GM18870 (cell line): ENCODE measurements at regions not wholly inside any gene's neighbourhood (a gene's known extent, or its start where the extent isn't known, plus 50 kb on each side); places are given as distances from the start of the nearest gene placed in this dataset.
"Not testable (repeated sequence)": the region's sequence is repeated elsewhere in the genome, so short reads cannot be mapped to it uniquely, and the experiment has no call there.

Source experiments
- ATAC-seq: cut with Tn5 transposase; IDR thresholded peaks from one replicate; pipeline ENCODE4 v1.9.1; 2021; ENCODE audit warnings: moderate library complexity; ENCODE audit not compliant: unreplicated experiment

DNA sequence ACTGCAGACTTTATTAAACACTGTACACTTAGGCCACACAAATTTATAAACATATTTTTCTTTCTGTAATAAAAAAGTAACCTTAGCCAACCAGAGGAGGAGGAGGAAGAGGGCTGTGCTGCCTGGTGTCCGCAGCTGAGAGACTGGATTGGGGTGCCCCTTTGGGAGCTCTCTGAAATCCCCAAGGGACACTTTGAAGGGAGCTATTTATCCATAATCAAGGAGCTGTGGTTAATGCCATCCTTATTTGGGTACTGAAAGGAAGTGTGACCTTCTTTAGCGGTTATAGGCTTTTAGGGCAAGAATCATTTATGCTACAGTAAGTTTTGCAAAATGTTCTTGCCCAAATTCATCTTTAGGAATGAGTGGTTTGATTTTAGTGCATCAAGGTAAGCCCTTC is 125.8 kb downstream of the RASSF10 start:
- no peak for ATAC-seq

DNA sequence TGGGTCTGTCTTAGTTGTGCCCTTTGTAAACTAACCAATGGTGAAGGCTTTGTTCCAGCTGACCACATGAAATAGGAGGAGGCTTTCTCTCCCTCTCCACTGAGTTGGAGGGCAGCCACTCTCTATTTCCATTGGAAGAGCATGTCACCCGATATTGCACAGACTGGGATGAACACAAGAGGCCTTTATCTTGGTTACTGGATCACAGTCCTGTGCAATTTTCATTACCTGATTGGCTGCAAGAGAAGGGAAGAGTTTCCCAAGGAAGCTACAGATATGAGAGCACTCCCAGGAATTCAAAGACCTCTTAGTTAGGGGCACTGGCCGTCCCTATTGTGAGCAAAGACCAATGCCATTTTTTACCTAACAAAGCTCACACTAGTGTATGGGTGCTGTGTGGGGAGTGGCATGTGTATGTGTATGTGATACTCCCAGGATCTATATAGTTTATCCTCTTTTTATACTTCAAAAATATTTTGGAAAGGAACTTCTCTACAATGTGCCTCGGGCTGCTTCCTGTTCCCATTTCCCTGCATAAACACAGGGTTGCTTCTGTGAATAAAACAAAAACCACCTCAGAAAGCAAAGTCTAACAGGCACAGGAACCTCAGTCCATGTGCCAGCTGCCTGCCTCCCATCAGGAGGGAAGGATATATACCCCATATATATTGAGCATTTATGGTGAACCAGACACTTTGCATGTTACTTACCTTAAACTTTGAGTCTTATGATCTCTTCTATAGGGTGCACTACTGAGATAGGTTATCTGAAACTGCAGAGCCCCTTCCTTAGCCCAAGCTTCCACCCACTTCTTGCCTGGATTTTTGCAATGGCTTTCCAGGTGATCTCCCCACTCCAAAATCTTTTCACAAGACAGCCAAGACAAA is 126.5 kb downstream of the RASSF10 start:
- ATAC-seq, result no peak

DNA sequence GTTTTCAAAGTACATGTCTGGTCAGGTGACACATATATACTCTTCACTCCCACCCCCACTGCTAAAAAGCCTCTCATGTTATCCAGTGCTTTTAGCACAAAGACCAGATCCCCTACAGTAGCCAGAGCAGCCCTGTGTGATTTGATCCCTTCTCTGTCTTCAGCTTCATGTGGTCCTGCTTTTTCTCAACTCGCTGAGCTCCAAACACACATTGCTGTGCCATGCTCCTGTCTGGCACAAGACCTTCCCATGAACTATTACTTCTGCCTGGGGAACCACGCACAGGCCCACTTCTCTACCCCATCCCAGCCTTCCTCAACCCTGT is 127.1 kb downstream of the RASSF10 start:
- ATAC-seq, result no peak

DNA sequence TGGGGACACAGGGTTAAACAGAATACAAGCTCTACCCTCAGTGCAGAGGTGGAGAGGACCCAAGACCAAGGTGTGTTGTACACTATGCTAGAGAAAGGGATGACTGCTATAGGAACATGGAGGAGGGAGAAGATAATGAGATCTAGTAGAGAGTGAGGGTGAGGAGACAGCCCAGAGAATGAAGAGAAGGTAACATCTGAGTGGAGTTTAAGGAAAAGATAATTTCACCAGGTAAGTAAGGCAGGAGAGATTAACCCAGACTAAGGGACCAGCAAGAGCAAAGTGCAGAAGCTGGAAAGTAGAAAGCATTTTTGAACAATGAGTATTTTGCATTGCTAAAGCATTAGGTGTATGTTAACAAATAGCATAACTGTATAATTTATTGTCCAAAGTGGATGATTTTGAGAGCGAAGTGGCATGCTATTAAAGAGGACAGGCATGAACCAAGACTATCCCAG is 128.8 kb downstream of the RASSF10 start:
- ATAC-seq, result no peak

DNA sequence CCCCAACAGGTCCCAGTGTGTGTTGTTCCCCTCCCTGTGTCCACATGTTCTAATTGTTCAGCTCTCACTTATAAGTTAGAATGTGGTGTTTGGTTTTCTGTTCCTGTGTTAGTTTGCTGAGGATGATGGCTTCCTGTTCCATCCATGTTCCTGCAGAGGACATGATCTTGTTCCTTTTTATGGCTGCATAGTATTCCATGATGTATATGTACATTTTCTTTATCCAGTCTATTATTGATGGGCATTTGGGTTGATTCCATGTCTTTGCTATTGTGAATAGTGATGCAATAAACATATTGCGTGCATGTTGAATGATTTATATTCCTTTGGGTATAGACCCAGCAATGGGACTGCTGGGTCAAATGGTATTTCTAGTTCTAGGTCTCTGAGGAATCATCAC is 130.0 kb downstream of the RASSF10 start:
- ATAC-seq, result not testable (repeated sequence)

DNA sequence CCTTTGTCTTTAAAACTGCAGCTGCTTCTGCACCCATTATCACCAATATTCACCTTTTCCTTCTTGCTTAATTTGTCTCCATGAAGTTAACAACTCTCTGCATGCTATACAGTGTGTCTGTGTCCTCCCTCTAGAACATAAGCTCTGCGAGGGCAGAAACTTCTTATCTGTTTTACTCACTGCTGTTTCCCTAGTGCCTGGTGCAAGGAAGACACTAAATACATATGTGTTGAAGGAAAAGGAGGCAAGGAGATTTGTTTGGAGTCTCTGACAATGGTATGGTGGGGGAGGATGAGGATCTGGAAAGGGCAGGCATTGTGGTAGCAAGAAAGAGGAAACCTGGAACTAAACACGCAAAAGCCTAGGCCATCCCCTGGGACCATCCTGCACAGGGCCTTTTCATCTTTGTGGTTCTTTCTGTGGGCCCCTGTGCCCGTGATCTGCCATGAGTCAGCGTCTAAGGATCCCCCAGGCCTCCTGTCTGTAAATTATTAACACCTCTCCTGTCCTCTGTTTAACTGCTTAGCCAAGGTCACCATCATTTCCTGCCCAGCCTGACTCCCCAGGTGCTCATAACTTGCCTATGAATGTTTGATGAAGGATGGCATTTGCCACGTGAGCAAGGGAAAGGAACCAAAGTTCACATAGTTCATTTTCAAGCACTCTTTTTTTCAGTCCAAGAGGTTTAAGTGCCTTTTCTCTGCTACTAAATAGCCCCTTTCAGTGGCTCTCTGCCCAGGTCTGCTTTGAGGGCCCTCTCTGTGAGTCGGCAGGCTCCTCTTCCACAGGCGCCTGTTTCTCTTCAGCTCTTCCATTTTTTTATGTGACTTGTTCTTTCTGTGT is 131.1 kb downstream of the RASSF10 start:
- peak; percentile 87 for ATAC-seq

DNA sequence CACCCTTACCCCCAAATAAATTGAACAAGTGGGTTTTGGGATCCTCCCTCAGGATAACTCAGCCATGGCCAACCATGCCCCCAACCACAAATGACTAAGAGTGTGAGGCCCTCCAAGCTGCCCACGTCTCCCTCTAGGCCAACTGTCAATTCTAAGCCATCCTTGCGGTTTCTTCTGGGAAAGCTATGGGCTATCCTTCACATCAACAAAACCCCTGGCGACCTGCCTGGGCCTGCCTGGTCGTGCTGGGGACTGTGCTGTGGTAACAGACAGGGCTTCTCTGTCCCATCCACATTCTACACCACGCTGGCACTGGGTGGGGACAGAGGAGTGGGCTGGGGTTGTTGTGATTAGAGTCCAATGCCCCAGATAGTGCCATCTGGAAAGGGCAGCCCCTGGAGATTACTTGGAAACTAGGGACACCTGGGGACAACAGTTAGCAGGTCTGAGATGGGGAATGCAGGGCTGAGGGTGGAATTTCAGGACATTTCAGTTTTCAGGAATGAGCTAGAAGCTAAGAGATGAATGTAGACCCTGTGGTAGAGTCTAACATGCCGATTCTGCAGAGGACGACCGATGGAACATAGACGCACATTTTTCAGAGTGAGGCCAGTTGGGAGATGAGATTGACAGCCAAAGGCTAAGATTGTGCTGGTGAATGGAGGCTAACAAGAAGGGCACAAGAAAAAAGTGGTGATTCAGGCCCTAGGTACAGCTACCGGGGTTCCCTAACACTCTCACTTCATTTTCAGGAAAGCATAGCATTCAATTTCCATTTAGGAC is 131.9 kb downstream of the RASSF10 start:
- no peak for ATAC-seq

DNA sequence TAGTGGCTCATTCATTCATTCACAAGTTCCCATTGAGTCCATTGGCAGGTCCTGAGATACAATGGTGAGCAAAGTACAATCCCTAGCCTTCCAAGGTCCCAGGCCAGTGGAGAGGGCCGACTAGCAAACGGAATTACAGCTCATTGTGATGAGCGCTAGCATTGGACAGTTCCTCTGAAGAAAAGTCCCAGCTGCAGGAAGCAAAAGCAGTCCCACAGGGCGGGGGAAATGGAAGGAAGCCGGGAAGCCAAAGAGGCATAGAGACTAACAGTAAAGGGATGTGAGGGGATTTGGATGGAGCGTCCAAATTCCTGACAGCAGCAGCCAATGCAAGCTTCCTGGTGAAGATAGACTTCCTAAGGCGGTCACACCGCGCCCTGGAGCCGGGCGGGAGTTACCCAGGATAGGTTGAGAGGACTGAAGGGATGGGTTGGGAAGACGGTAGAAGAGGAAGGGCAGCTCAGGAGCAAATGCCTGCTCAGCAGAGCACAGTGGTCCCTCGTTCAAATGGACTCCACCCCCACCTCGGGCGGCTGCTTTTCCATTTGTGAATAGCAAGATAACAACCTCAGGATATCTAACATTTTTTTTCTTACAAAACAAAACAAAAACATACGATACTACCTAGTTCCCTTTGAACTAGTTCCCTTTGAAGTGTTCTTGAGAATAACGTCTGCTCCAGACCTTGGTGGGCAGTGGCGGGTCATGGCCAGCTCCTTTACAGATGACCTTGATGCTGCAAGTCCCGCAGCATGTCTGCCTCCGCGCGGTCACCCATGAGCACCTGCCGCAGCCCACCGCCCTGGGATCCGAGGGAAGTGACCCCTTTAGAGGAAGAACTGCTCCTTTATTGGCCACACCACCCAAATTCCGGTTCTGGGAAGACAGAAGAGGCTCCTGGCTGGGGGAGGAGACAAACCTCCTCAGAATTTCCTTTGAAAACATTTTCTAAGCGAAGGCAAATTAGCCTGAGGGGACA is 132.9 kb downstream of the RASSF10 start:
- ATAC-seq, result no peak

DNA sequence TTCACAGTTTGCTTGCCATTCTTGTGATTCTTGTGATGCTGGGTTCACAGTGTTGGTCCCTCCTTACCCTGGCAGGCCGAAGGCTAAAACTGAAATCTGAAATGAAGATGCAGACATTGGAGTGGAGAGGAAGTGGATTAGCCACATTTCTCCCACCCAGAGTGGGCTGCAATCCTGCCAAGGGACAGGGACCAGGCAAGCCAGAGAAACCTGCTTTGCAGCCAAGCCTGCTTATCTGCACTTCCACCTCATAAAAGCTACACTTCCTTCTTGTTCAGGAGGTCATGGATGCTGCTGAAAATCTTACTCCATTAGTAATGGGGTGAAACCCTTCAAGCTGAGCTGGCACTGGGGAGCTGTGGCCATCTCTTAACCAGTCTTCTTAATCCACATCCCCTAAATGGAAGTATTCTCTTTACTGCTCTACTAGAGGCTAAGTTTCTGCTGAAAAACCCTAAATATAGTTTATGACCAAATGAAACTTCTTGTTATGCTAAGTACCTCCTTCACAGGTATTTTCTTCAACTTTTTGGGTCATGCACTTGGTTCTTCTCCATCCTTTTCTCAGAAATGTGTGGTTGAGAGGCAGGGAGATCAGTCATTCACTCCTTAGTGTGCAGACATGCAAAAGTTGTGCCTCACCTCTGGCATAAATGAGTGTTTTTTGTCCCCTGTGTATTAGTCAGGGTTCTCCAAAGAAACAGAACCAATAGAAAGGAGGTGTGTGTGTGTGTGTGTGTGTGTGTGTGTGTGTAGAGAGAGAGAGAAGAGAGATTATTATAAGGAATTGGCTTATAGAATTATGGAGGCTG is 133.9 kb upstream of the BMAL1 start:
- no peak for ATAC-seq

DNA sequence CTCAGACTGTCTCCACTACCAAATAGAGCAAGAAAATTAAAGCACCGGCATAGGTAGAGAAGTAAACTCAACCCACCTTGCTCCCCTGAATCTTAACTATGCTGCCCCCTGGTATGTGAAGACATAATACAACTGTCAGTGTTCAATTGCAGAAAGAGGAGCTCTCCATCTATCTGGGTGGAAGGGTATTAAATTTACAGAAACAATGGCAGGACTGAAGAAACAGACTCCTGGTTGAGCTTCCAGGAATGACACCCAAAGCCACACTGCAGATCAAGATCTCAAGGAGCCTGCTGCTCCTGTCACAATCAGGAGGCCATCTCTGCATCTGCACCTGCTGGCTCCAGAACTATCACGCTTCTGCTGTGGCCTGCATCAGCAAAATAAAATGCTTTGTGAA is 132.1 kb upstream of the BMAL1 start:
- no peak for ATAC-seq

DNA sequence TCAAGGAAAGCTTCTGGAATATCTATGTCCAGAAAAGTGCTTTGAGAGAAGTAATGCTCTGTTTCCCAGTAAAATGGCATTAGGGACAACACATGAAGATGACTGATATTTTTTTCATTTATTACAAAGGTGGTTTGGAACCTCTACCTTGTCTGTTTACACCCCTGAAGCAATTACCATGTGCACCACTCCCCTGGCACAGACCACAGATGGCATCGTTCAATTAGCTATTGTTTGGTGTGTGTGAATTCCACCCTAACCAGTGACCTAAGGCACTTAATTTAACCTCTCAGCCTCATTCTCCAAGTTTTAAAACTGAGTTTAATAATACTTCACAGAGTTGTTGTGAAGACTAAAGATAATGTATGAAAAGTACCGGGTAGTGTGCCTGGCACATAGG is 127.6 kb upstream of the BMAL1 start:
- no peak for ATAC-seq

DNA sequence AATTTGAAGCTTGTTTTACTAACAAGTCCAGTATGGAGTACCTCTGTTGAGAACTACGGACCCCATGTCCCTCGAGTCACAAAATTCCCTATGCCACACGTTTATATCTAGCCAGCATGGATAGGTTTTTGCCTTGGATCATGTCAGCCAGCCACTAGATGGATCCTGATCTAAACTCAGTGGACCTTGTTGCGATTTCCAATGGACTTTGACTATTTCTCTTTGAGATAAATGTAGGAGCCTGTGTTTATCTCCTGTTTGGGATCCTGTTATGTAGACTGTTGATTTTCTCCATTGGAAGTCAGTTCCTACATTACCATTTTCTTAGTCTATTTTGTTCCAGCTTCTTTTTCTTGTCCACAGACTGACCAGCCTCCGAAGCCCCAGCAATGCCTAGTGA is 127.1 kb upstream of the BMAL1 start:
- no peak for ATAC-seq

DNA sequence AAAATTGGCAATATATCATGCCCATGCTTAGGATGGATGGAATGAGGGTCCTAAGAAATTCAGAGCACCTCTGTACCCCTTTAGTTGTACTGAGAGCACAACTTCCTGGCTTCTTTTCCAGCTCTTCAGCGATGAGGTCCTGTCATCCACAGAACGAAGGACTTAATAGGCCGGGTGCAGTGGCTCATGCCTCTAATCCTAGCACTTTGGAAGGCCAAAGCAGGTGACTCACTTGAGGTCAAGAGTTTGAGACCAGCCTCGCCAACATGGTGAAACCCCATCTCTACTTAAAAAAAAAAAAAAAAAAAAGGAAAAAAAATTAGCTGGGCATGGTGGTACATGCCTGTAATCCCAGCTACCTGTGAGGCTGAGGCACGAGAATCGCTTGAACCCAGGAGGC is 125.3 kb upstream of the BMAL1 start:
- no peak for ATAC-seq

DNA sequence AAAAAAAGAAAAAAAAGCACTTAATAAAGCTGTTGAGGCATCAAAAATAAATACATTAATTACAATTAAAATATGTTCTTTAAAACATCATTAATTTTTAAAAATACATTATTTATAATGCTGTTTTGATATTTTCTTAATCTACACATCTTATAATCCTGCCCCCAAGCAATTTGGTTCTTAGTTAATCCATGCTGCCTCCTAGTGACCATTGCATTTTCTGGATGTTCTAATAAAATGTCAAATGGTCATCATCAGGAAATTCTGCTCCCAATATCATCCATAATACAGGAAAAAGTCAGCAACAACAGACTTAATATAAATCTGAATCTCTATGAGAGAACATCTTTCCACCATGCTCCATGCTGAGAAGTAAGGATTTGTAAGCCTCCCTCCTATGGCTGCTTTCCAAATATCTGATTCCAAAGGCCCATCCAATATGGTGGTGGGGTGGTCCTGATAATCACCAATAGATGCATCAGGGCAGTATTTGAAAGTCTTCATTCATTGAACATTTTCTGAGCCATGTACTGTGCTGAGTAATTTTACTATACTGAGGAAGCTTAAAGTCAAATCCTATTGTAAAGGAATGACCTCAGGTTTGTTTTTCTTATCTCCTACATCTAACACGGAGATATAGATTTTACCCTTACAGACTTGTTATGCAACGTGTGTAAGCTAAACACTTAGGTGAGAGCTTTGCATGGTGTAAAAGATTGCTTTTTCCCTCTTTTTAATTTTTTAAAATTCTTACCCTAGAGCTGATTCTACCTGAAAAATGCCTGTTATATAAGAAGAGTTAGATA is 124.7 kb upstream of the BMAL1 start:
- no peak for ATAC-seq

DNA sequence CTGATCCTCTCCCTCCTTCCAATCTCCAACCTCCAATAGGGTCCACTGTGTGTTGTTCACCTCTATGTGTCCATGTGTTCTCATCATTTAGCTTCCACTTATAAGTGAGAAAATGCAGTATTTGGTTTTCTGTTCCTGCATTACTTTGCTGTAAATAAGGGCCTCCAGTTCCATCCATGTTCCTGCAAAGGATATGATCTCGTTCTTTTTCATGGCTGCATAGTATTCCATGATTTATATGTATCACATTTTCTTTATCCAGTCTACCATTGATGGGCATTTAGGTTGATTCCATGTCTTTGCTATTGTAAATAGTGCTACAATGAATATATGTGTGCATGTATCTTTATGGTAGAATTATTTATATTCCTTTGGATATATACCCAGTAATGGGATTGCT is 123.2 kb upstream of the BMAL1 start:
- ATAC-seq, result not testable (repeated sequence)

DNA sequence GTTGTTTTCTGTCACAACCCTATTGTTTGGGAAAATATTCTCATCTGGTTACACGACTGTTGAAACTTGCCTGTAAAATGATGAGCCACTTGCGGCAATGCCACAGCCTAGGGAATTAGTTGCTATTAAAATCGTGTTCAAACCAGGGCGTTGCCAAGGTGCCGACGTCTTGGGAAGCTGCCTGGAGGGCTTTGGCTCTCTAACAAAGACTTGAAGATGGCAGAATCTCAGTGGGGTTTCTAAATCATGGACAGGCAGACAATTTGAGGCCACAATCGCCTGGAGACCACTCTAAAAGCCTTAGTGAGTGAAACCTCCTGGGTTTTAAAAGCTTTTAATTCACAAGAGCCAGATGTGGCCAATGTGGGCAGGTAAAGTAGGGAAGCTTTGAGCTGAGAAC is 117.2 kb upstream of the BMAL1 start:
- ATAC-seq, result no peak

DNA sequence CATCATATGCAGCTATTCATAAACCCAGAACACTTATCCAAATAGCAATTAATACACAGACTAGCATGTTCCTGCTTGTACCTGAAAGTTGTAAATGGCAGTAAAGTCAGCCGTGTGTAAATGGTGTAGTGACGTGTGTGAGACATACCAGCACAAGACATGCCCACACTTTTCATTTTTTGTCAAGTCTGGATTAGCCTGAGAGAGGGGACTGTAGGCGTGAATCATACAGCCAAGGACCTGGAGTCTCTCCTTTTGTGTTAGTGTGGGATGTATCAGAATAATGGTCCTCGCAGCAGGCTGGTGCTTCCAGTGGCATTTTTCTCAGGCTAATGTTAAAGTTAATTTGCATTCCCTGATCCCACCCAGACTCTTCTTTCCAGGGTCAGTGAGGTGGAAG is 116.8 kb upstream of the BMAL1 start:
- no peak for ATAC-seq

DNA sequence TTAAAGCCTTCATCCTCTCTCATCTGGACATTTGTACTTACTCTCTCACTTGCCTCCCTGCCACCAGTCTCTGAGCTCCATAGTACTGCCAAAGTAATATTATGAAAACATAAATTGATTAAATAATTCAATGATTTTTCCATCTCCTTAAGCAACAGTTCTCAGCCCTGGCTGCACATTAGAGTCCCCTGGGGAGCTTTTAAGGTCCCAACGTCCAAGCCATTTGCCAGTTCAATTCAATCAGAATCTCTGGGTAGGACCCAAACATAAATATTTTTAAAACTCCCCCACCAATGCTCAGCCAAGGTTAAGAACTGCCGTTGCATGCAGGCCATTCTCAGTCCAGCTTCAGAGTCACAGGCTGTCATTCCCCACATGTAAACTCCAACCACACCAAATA is 114.4 kb upstream of the BMAL1 start:
- ATAC-seq, result no peak

DNA sequence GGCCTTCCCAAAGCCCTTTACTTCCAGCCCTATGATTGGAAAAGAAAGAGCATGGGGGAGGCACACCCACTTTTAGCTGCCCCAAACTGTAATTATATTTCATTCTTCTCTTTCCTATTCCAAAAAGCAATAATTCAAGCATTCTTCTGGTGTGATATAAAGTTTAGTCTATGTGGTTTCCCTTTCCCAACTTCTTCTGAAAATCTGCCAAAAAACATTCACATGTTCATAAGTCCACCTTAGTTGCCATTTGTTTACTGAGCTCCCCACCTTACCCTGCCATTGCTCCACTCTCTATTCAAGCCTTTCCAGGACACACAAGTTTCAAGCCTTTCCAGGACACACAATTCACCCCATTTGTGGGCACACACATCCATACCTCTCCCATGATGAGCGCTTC is 111.6 kb upstream of the BMAL1 start:
- ATAC-seq, result no peak
